NCI-H748 (cell line): ENCODE measurements at regions not wholly inside any gene's neighbourhood (a gene's known extent, or its start where the extent isn't known, plus 50 kb on each side); places are given as distances from the start of the nearest gene placed in this dataset.

Experiments
- DNase-seq: peaks from one replicate; lab custom pipeline; 2025; ENCODE audit not compliant: unreplicated experiment; lab: John Stamatoyannopoulos, UW

GRCh38 chr3:155029941-155030340 is 50.2 kb upstream of the MME start:
- no peak for DNase-seq

DNA sequence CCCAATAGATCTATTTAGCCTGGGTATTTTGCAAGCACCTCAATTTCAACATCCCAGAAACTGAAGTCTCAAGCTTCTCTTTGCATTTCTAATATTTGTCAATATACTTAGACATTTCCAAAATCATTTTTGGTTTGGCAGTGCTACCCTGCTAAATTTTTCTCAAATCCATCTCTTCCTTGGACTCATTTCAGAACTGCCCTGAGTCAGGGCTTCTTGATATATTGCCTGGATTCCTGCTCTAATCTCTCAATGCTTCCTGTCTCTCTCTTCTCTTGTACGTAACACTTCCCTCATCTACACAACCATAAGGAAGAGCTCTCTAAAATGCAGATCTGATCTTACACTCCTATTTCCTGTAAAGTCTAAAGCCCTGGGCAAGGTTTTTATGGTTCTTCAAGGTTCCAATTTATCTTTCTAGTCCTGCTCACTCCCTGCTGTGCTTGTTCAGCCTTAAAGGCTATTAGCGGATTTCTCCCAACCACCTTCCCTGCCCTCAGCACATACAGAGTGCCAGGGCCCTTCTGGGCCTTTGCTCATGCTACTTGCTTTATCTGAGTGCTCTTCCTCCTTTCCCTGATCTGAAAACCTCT is 53.0 kb upstream of the MME start:
- DNase-seq = no peak

GRCh38 chr3:155024006-155024638 is 56.0 kb upstream of the MME start:
- DNase-seq = no peak

- no peak for DNase-seq
Measured at GRCh38 chr3:155022896-155023295, 57.2 kb upstream of the MME start.

- no peak for DNase-seq
Measured at GRCh38 chr3:155019575-155019974, 60.5 kb upstream of the MME start.

- DNase-seq = no peak
Measured at GRCh38 chr3:155018621-155019330, 61.3 kb upstream of the MME start.

DNA sequence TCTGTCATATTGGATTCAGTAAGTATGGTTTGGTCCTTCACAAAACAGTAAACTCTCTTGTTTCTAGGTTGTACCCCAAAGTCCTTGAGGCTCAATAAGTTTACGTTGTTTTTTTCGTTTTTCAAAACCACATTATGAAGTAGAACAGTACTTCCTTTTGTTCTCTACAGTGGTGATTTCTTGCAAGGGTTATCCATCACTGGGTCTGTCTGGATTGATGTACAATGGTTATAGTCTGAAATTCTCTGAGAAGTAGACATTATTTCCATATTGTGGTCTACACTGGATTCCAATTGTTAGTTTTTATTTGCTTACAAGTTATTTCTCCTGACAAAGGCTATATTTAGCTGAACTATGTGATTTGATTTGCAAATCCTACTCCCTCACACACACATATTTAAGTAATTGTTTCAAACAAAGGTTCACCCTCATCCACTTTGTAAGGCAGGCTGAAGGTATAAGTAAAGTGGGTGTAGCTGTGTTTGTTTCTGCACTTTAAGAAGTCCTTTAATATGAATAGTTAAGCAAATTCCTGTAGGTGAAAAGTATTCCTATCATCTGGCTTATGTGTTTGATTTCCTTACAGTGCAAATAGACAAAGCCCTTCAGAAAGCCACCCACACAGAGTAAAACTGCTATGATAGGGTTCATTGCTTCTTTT is 64.2 kb upstream of the MME start:
- DNase-seq = no peak

- DNase-seq = no peak
Measured at GRCh38 chr3:155014953-155015352, 65.2 kb upstream of the MME start.

DNA sequence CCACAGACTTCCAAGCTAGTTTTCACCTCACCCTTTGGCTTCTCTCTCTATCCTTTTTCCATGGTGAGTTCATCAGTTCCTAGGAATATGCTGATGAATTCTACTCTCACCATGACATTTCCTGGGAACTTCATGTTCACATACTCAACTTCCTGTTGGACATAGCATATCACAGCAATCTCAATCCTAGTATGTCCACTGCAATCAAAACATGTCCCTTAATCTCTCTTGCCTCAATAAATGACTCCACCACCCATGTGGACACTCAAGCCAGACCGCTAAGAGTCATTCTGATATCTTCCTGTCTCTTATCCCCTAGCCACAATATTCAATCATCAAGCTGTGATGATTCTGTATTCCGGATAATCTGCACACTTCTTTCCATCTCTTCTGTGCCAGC is 66.7 kb upstream of the MME start:
- DNase-seq = no peak

- DNase-seq = no peak
Measured at GRCh38 chr3:155012584-155012983, 67.5 kb upstream of the MME start.

DNA sequence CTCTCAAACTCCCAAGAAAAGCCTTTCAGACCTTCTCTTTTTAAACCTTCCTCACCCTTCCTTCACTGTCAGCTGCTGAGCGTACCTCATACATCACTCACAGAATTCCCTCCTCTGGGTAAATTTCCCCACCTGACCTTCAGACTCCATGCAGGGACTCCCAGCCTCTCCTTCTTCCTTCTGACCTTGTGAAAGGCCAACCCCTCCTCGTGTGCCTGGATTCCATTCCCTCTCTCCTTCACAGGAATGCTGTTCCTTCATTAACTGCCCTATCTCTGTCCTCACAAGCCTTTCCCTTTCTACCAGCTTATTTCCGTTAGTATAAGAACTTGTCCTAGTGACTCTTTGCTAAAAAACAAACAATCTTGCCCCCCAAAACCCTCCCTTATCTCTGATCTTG is 69.7 kb upstream of the MME start:
- no peak for DNase-seq

GRCh38 chr3:155009217-155009616 is 70.9 kb upstream of the MME start:
- no peak for DNase-seq

GRCh38 chr3:155007729-155008128 is 72.4 kb upstream of the MME start:
- no peak for DNase-seq

DNA sequence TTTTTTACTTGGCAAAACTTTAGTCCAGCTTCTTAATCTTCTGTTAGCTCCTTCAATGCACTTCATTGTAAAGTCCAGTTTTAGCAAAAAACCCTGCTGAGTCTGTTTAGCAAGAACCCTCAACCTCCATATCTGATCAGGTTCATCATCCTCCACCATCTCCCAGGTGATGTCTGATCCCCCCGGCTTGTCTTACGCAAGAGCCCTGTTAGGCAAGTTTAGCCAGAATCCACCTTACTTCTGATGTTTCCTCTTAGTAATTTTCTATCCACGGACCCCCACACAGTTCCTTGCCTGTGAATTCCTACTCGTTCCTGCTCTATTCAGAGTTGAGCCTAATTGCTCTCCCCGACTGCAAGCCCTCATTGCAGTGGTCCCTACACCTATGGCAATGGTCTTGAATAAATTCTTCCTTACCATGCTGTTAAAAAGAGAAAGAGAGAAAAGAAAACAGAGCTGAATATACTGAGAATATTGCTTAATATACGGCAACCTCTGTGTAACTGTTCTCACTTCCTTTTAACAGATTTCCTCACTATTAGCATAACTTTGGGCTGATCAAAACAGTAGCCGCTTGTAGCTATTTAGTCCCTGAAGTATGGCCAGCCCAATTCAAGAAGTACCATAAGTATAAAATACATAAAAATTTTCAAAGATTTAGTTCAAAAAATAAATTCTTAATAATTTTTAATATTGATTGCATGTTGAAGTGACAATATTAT is 78.7 kb upstream of the MME start:
- DNase-seq = no peak

DNA sequence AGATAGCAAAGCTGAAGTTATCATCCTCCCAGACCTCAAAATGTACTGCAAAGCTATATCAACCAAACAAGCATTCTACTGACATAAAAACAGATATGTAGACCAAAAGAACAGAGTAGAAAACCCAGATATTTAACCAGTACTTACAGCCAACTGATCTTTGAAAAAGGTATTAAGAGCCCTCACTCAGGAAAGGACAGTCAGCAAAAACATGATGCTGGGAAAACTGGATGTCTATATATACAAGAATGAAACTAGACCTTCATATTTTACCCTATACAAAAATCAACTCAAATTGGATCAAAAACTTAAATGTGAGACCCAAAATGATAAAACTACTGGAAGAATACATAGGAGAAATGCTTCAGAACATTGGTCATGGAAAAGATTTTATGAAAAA is 87.5 kb upstream of the MME start:
- no peak for DNase-seq

DNA sequence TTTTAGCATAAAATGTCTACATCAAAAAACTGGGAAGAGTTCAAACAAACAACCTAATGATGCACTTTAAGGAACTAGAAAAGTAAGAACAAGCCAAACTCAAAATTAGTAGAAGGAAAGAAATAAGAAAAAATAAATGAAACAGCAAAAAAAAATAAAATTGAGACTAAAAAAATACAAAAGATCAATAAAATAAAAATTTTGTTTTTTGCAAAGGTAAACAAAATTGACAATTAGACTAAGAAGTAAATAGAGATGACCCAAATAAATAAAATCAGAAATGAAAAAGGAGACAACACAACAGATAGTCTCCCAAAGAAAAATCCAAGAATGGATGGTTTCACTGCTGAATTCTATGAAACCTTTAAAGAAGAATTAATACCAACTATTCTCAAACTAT is 89.6 kb upstream of the MME start:
- no peak for DNase-seq

GRCh38 chr3:154987846-154988245 is 92.3 kb upstream of the MME start:
- DNase-seq = no peak

GRCh38 chr3:154981664-154982063 is 98.5 kb upstream of the MME start:
- DNase-seq = no peak

DNA sequence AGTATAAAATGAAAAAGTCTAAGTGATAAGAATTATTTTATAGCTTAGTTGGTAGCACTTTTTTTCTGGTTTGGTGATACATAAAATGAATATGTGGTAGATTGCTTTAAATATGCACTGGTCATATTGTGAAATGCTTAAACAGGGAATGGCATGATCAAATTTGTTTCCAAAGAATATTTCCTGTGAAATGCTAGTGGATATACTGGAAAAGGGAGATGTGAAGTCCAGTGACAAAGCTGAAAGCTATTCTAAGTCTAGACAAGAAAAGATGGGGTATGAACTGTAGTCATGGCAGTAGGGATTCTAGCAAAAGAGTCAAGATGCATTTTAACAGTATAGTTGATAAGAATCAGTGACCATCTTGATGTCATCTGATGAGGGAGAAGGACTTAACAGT is 98.9 kb upstream of the MME start:
- DNase-seq = no peak

- no peak for DNase-seq
Measured at GRCh38 chr3:154979331-154979730, 100.8 kb upstream of the MME start.

GRCh38 chr3:154977666-154978065 is 102.5 kb upstream of the MME start:
- no peak for DNase-seq
